ENCODE measurements at regions not wholly inside any gene's neighbourhood (a gene's known extent, or its start where the extent isn't known, plus 50 kb on each side); places are given as distances from the start of the nearest gene placed in this dataset.

DNA sequence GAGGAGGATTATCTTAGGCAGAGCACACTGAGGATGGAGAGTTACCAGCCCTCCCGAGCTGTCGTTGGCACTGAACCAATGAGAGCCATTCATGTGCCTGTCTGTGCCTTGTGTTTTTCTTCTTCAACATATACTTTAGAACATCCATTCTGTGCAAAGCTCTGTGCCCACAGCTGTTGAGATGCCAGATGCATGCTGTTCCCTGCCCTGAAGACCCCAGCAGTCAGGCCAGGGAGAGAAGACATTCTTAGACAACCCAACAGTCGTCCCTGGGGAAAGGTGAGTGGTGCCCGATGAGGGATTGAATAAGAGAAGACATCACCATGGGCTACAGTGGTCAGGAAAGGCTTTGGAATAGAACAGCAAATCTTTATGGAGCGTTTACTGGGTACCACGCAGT, 114.1 kb downstream of the NRN1 start:
- TF ChIP-seq POLR2A (IDR thresholded peaks at IDR 0.05), result no peak
- TF ChIP-seq, protein P1, sequence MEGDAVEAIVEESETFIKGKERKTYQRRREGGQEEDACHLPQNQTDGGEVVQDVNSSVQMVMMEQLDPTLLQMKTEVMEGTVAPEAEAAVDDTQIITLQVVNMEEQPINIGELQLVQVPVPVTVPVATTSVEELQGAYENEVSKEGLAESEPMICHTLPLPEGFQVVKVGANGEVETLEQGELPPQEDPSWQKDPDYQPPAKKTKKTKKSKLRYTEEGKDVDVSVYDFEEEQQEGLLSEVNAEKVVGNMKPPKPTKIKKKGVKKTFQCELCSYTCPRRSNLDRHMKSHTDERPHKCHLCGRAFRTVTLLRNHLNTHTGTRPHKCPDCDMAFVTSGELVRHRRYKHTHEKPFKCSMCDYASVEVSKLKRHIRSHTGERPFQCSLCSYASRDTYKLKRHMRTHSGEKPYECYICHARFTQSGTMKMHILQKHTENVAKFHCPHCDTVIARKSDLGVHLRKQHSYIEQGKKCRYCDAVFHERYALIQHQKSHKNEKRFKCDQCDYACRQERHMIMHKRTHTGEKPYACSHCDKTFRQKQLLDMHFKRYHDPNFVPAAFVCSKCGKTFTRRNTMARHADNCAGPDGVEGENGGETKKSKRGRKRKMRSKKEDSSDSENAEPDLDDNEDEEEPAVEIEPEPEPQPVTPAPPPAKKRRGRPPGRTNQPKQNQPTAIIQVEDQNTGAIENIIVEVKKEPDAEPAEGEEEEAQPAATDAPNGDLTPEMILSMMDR (IDR thresholded peaks at IDR 0.05), result no peak

All from body of pancreas (tissue), 4 donors.